SK-MEL-5 (cell line): ENCODE measurements at regions not wholly inside any gene's neighbourhood (a gene's known extent, or its start where the extent isn't known, plus 50 kb on each side); places are given as distances from the start of the nearest gene placed in this dataset.
A peak's percentile ranks its signal among the peaks of the same experiment; 100 is the strongest.
"Not testable (repeated sequence)": the region's sequence is repeated elsewhere in the genome, so short reads cannot be mapped to it uniquely, and the experiment has no call there.

ENCODE experiments used
- DNase-seq: peaks from one replicate; pipeline ENCODE4 v3.0.0-alpha.2; 2016; ENCODE audit warnings: low read depth, low spot score
- in situ Hi-C: cut with HindIII; loops from 2 replicates; pipeline ENCODE4 v1.10.0; 2016; ENCODE audit warnings: low sequenced_read_pairs, high pct_unique_total_duplicates, low pct_unique_long_range_greater_than_20kb

- in situ Hi-C loops, result no loop called here
- no peak for DNase-seq
Observed at GRCh38 chr11:134727636-134728035, 315.6 kb upstream of the B3GAT1 start.

GRCh38 chr11:134727204-134727603, 315.2 kb upstream of the B3GAT1 start:
- DNase-seq, result peak; percentile 51
- in situ Hi-C loops, result no loop called here

GRCh38 chr11:134725716-134726639, 313.9 kb upstream of the B3GAT1 start:
- in situ Hi-C loops, result no loop called here
- no peak for DNase-seq

GRCh38 chr11:134725211-134725610, 313.2 kb upstream of the B3GAT1 start:
- DNase-seq, result no peak
- in situ Hi-C loops, result no loop called here

GRCh38 chr11:134724779-134725140, 312.7 kb upstream of the B3GAT1 start:
- in situ Hi-C loops, result no loop called here
- no peak for DNase-seq

GRCh38 chr11:134724106-134724778, 312.2 kb upstream of the B3GAT1 start:
- in situ Hi-C loops, result no loop called here
- DNase-seq, result no peak

GRCh38 chr11:134720691-134721070, 308.6 kb upstream of the B3GAT1 start:
- DNase-seq, in situ Hi-C loops: not testable (repeated sequence)

GRCh38 chr11:134719940-134720690, 308.1 kb upstream of the B3GAT1 start:
- in situ Hi-C loops, DNase-seq: not testable (repeated sequence)

- in situ Hi-C loops, result no loop called here
- no peak for DNase-seq
Observed at GRCh38 chr11:134719397-134719796, 307.4 kb upstream of the B3GAT1 start.

- in situ Hi-C loops, result no loop called here
- DNase-seq, result no peak
Observed at GRCh38 chr11:134716582-134716981, 304.5 kb upstream of the B3GAT1 start.

- in situ Hi-C loops, result no loop called here
- DNase-seq, result no peak
Observed at GRCh38 chr11:134714021-134714656, 302.1 kb upstream of the B3GAT1 start.

GRCh38 chr11:134712228-134713145, 300.4 kb upstream of the B3GAT1 start:
- DNase-seq, result no peak
- in situ Hi-C loops, result no loop called here

GRCh38 chr11:134711588-134711987, 299.5 kb upstream of the B3GAT1 start:
- DNase-seq, result peak; percentile 22
- in situ Hi-C loops, result no loop called here

- DNase-seq, result no peak
Observed at GRCh38 chr11:134710861-134711407, 298.9 kb upstream of the B3GAT1 start.

GRCh38 chr11:134705858-134706257, 293.8 kb upstream of the B3GAT1 start:
- DNase-seq, result no peak
- in situ Hi-C loops, result no loop called here

More at GRCh38 chr11:134710861-134711407, 298.9 kb upstream of the B3GAT1 start:
- in situ Hi-C loops, result no loop called here

GRCh38 chr11:134702827-134703226, 290.8 kb upstream of the B3GAT1 start:
- DNase-seq, result no peak
- in situ Hi-C loops, result no loop called here
